ENCODE measurements at regions not wholly inside any gene's neighbourhood (a gene's known extent, or its start where the extent isn't known, plus 50 kb on each side); places are given as distances from the start of the nearest gene placed in this dataset.
A peak's percentile ranks its signal among the peaks of the same experiment; 100 is the strongest.

DNA sequence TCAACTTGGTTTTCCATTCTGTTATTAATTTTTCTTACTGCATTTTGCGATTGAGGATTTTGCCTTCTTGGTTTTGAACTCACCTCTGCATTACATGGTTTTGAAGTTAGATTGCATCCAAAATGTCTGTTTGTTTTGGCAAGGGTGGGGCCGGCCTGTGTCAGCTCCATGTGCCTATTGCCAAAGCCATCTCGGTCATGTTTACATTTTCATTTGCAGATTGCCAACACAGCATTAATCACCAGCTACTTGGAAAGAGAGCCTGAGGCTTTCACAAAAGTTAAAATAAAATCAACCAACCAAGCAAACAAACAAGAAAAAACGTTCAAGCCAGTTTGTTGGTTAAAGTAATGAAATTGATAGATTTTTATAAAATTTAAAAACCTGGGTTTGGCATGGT lies 695.8 kb downstream of the TYW1 start:
- WGBS, 5 donors: 11 to 24% (median 18%) methylated on average over 4 of the region's 4 CpGs
- TF ChIP-seq, protein P1, sequence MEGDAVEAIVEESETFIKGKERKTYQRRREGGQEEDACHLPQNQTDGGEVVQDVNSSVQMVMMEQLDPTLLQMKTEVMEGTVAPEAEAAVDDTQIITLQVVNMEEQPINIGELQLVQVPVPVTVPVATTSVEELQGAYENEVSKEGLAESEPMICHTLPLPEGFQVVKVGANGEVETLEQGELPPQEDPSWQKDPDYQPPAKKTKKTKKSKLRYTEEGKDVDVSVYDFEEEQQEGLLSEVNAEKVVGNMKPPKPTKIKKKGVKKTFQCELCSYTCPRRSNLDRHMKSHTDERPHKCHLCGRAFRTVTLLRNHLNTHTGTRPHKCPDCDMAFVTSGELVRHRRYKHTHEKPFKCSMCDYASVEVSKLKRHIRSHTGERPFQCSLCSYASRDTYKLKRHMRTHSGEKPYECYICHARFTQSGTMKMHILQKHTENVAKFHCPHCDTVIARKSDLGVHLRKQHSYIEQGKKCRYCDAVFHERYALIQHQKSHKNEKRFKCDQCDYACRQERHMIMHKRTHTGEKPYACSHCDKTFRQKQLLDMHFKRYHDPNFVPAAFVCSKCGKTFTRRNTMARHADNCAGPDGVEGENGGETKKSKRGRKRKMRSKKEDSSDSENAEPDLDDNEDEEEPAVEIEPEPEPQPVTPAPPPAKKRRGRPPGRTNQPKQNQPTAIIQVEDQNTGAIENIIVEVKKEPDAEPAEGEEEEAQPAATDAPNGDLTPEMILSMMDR (IDR thresholded peaks at IDR 0.05): no peak
- no peak for TF ChIP-seq POLR2A (IDR thresholded peaks at IDR 0.05)
- peak in 1 of 3 donors; percentile 4 for TF ChIP-seq POLR2AphosphoS5 (IDR thresholded peaks at IDR 0.05)
- TF ChIP-seq EP300 (IDR thresholded peaks at IDR 0.05): no peak
- peaks cover 0 to 7% (median 4%) of the 10 kb centered on the region in 4 donors for H3K9me3 ChIP-seq
- H3K27me3 ChIP-seq: peaks cover 0 to 10% (median 0%) of the 10 kb centered on the region in 3 donors
- intact Hi-C loops (cut with DNase I; ENCODE audit: low total_unique reads): no loop called here
- no peaks in the 10 kb centered on the region for H3K36me3 ChIP-seq
- H3K4me3 ChIP-seq: no peak overlapping the region
- H3K4me1 ChIP-seq: peaks cover 0 to 16% (median 7%) of the 10 kb centered on the region in 4 donors
- peak; percentile 16 to 54 for DNase-seq
- no peak overlapping the region for H3K27ac ChIP-seq

DNA sequence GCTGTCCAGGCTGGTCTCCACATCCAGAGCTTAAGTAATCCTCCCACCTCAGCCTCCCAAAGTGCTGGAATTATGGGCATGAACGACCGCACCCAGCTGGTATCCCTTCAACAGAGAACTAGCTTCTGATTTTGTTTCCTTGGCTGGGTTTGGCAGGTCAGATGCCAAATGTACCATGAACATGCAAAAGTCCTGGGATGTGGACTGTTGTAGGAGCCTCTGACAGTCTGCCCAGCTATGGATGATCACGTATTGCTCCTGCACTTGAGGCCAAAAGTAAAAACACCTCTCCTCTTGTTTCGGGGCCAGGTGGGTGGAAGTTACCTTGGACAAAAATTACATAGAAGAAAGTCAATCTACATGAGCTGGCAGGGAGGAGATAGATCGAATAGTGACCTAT lies 699.5 kb downstream of the TYW1 start:
- DNase-seq: no peak
- no peak overlapping the region for H3K27ac ChIP-seq
- H3K4me1 ChIP-seq: peaks cover 0 to 16% (median 7%) of the 10 kb centered on the region in 4 donors
- 74 to 80% (median 76%) methylated on average over 5 of the region's 5 CpGs for WGBS, 5 donors
- TF ChIP-seq POLR2A (IDR thresholded peaks at IDR 0.05) (no peak), POLR2AphosphoS5 (IDR thresholded peaks at IDR 0.05) (no peak), EP300 (IDR thresholded peaks at IDR 0.05) (no peak)
- TF ChIP-seq, protein P1 (IDR thresholded peaks at IDR 0.05): no peak
- no peaks in the 10 kb centered on the region for H3K36me3 ChIP-seq
- H3K4me3 ChIP-seq: no peak overlapping the region
- intact Hi-C loops (cut with DNase I; ENCODE audit: low total_unique reads): no loop called here
- peaks cover 0 to 10% (median 0%) of the 10 kb centered on the region in 3 donors for H3K27me3 ChIP-seq
- peaks cover 0 to 3% (median 0%) of the 10 kb centered on the region in 4 donors for H3K9me3 ChIP-seq

DNA sequence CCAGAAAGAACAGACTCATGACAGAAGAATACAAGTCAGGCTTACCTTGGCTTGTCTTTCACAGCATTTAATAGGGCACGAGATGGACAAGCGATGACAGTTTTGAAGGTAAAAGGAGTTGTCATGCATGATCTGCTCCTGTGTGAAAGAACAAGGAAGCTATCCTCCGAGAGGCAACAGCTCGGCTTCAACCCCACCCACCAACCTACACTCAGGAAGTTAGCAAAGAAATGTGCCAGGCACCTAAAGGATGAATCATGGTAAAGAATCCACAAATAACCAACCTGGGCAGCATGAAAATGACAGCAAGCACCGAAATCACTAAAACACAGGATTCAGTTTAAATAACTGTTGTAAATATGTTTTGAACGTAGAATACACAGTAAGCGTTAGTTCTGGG lies 700.2 kb downstream of the TYW1 start:
- WGBS, 5 donors: 50 to 67% (median 61%) methylated on average over 7 of the region's 7 CpGs
- Histone ChIP-seq H3K4me3 (no peak overlapping the region), H3K4me1 (peaks cover 0 to 16% (median 7%) of the 10 kb centered on the region in 4 donors), H3K27ac (no peak overlapping the region), H3K9me3 (no peaks in the 10 kb centered on the region), H3K36me3 (no peaks in the 10 kb centered on the region), H3K27me3 (peaks cover 0 to 10% (median 0%) of the 10 kb centered on the region in 3 donors)
- peak in 1 of 2 donors; percentile 32 for DNase-seq
- intact Hi-C loops (cut with DNase I; ENCODE audit: low total_unique reads): no loop called here
- TF ChIP-seq EP300 (IDR thresholded peaks at IDR 0.05): no peak
- no peak for TF ChIP-seq POLR2AphosphoS5 (IDR thresholded peaks at IDR 0.05)
- TF ChIP-seq, protein P1 (IDR thresholded peaks at IDR 0.05): no peak
- TF ChIP-seq POLR2A (IDR thresholded peaks at IDR 0.05): no peak

DNA sequence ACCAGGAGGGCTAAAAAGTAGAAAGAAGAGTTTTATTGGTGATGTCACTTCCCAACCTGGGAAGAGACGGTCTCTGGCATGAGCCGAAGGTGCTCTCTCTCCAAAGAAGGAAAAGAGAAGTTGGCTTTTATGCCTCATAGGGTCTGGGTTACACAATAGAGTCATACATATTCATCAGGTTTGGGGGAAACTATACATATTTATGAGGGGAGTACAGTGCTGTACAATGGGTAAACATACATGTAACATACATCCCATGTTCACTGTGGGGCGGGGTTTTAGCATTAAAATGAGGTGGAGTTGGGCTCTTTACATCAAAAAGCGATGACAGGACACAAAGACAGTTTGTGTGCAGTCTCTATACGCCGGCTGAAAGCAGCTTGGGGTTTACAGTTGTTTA lies 701.7 kb downstream of the TYW1 start:
- no peak for TF ChIP-seq POLR2A (IDR thresholded peaks at IDR 0.05)
- TF ChIP-seq POLR2AphosphoS5 (IDR thresholded peaks at IDR 0.05): no peak
- H3K36me3 ChIP-seq: no peaks in the 10 kb centered on the region
- no peak for DNase-seq
- WGBS, 5 donors: 57 to 84% (median 76%) methylated on average over 6 of the region's 6 CpGs
- peaks cover 0 to 6% (median 0%) of the 10 kb centered on the region in 4 donors for H3K4me1 ChIP-seq
- no peak overlapping the region for H3K27ac ChIP-seq
- intact Hi-C loops (cut with DNase I; ENCODE audit: low total_unique reads): no loop called here
- no peak overlapping the region for H3K4me3 ChIP-seq
- H3K27me3 ChIP-seq: peaks cover 0 to 10% (median 0%) of the 10 kb centered on the region in 3 donors
- no peaks in the 10 kb centered on the region for H3K9me3 ChIP-seq

DNA sequence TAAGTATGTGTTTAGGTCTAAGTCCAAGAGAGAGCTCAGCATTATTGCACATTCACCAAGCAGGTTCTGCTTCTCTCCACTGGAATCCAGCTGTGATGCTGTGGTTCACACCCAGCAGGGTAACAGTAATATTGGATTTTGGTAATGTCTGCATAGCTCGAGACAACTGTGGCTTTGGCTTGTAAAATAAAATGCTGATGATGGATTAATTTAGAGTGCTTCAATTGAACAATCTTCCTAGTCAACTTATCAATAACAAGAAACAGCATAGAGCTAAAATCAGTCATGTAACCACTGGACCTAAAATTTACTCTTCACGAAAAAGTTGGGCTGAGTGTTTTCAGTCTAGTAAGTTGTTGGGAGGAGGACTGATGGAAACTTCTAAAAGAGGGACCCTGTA lies 709.2 kb downstream of the TYW1 start:
- no peak for DNase-seq
- peaks cover 0 to 24% (median 14%) of the 10 kb centered on the region in 4 donors for H3K9me3 ChIP-seq
- no peaks in the 10 kb centered on the region for H3K36me3 ChIP-seq
- H3K4me1 ChIP-seq: no peaks in the 10 kb centered on the region
- intact Hi-C loops (cut with DNase I; ENCODE audit: low total_unique reads): no loop called here
- WGBS, 5 donors: 51 to 69% (median 65%) methylated on average over 2 of the region's 2 CpGs
- H3K4me3 ChIP-seq: no peak overlapping the region
- H3K27me3 ChIP-seq: no peaks in the 10 kb centered on the region
- no peak overlapping the region for H3K27ac ChIP-seq
- TF ChIP-seq EP300 (IDR thresholded peaks at IDR 0.05) (no peak), POLR2A (IDR thresholded peaks at IDR 0.05) (no peak)
